B cell (primary cell): ENCODE measurements at regions not wholly inside any gene's neighbourhood (a gene's known extent, or its start where the extent isn't known, plus 50 kb on each side); places are given as distances from the start of the nearest gene placed in this dataset.

Experiments
- ATAC-seq: fragments of 200-7000 bp; cut with Tn5 transposase; one replicate; pipeline ENCODE4 v1.10.0; 2021; ENCODE audit warnings: low read depth, mild to moderate bottlenecking, moderate number of reproducible peaks, moderate library complexity
- CTCF ChIA-PET: fragments of 350-600 bp; sonication (Branson Sonifier 250); formaldehyde crosslinking; loops from one replicate; lab custom pipeline; 2021; ENCODE audit warnings: antibody characterized with exemption, inconsistent platforms; lab: Charles Lee
- POLR2A ChIA-PET: fragments of 350-600 bp; sonication (Branson Sonifier 250); formaldehyde crosslinking; loops from one replicate; lab custom pipeline; 2021; ENCODE audit warnings: antibody characterized with exemption; lab: Charles Lee
- DNase-seq: peaks from one replicate; pipeline ENCODE4 v3.0.0; 2013
- H2AFZ ChIP-seq: 2 replicates; pipeline ENCODE4 v1.6.1; 2012; ENCODE audit warnings: mild to moderate bottlenecking, low read depth, low read length; ENCODE audit not compliant: insufficient read depth, poor library complexity, severe bottlenecking
- H3K27ac ChIP-seq, 2 donors: 1 replicate in 1 of 2; 2 replicates in 1 of 2; pipeline ENCODE4 v1.5.1; 2012 to 2013; ENCODE audit warnings: low read length in 2 of 2, mild to moderate bottlenecking in 2 of 2, moderate library complexity in 1 of 2
- H3K27me3 ChIP-seq, 4 experiments: fragments of 200-600 bp in 1 of 4; sonication (generic) in 1 of 4; replicated peaks in 1 of 4; 1 replicate in 2 of 4; 2 replicates in 2 of 4; pipeline versions ENCODE4 v1.6.1 to v1.7.0; 2013 to 2016; ENCODE audit warnings: low read length in 3 of 4, mild to moderate bottlenecking in 2 of 4, mixed read lengths in 1 of 4, moderate library complexity in 1 of 4; ENCODE audit not compliant: insufficient read depth in 4 of 4, control insufficient read depth in 3 of 4; ENCODE audit errors: control extremely low read depth in 1 of 4
- H3K36me3 ChIP-seq, 2 experiments: replicated peaks in 1 of 2; 1 replicate in 1 of 2; 2 replicates in 1 of 2; pipeline versions ENCODE4 v1.6.1 to v1.7.1; 2013; ENCODE audit warnings: low read length in 1 of 2; ENCODE audit not compliant: insufficient read depth in 2 of 2, control insufficient read depth in 1 of 2; ENCODE audit errors: control extremely low read depth in 1 of 2, extremely low read depth in 1 of 2
- H3K4me1 ChIP-seq, 2 donors: fragments of 200-600 bp in 1 of 2; sonication (generic) in 1 of 2; 1 replicate in 1 of 2; 2 replicates in 1 of 2; pipeline versions ENCODE4 v1.5.1 to v1.6.1; 2013 to 2017; ENCODE audit warnings: low read length in 2 of 2; ENCODE audit not compliant: control insufficient read depth in 2 of 2, insufficient read depth in 2 of 2
- H3K4me2 ChIP-seq: replicated peaks from 2 replicates; pipeline ENCODE3; 2012; ENCODE audit warnings: mild to moderate bottlenecking, low read depth, low read length; ENCODE audit not compliant: poor library complexity, severe bottlenecking
- H3K4me3 ChIP-seq, 5 experiments: fragments of 200-600 bp in 1 of 5; sonication (generic) in 1 of 5; 1 replicate in 3 of 5; 2 replicates in 2 of 5; pipeline versions ENCODE4 v1.5.1 to v1.7.0; 2011 to 2016; ENCODE audit warnings: low read length in 4 of 5, mild to moderate bottlenecking in 4 of 5, low read depth in 2 of 5, control low read depth in 1 of 5, moderate library complexity in 1 of 5; ENCODE audit not compliant: insufficient read depth in 1 of 5; ENCODE audit errors: control extremely low read depth in 1 of 5, extremely low read depth in 1 of 5
- H3K79me2 ChIP-seq: fragments of 200-600 bp; sonication (generic); one replicate; pipeline ENCODE4 v1.6.0; 2016; ENCODE audit warnings: low read length; ENCODE audit not compliant: control insufficient read depth, insufficient read depth
- H3K9ac ChIP-seq: fragments of 200-600 bp; sonication (generic); 2 replicates; pipeline ENCODE4 v1.6.1; 2017; ENCODE audit warnings: mild to moderate bottlenecking, low read length, moderate library complexity
- H3K9me3 ChIP-seq, 3 donors: one replicate each; pipeline versions ENCODE4 v1.6.1 to v1.7.1; 2013; ENCODE audit warnings: low read length in 2 of 3; ENCODE audit not compliant: control insufficient read depth in 2 of 3, insufficient read depth in 1 of 3; ENCODE audit errors: control extremely low read depth in 1 of 3
- H4K20me1 ChIP-seq: 2 replicates; pipeline ENCODE4 v1.6.0; 2012; ENCODE audit warnings: mild to moderate bottlenecking, low read length; ENCODE audit not compliant: insufficient read depth, control insufficient read depth, poor library complexity, severe bottlenecking
- H3K27ac Mint-ChIP-seq: one replicate; pipeline ENCODE4 v1.8.0; 2021; ENCODE audit warnings: mixed read lengths
- H3K27me3 Mint-ChIP-seq: one replicate; pipeline ENCODE4 v1.8.0; 2021; ENCODE audit warnings: mixed read lengths
- H3K4me1 Mint-ChIP-seq: one replicate; pipeline ENCODE4 v1.8.0; 2021; ENCODE audit warnings: mixed read lengths
- H3K4me3 Mint-ChIP-seq: one replicate; pipeline ENCODE4 v1.8.0; 2021; ENCODE audit warnings: mixed read lengths
- H3K9me3 Mint-ChIP-seq: one replicate; pipeline ENCODE4 v1.8.0; 2022; ENCODE audit warnings: mixed read lengths; ENCODE audit not compliant: insufficient read depth
- CTCF ChIP-seq: fragments of 200-600 bp; IDR thresholded peaks from one replicate; pipeline ENCODE4 v1.8.0; 2022; ENCODE audit warnings: antibody characterized with exemption, mild to moderate bottlenecking
- EZH2 ChIP-seq: IDR thresholded peaks from 2 replicates; pipeline ENCODE4 v1.6.1; 2012; ENCODE audit warnings: borderline replicate concordance, low read depth, mild to moderate bottlenecking, moderate library complexity, low read length; ENCODE audit not compliant: insufficient read depth, poor library complexity, severe bottlenecking
- WGBS: methylation state at CpG from one replicate; pipeline ENCODE4 v1.1.5; 2013; ENCODE audit warnings: missing lambda C conversion rate; ENCODE audit not compliant: insufficient coverage; 5-methylcytosine and 5-hydroxymethylcytosine counted together
- intact Hi-C: fragments of 100-400 bp; cut with micrococcal nuclease; formaldehyde crosslinking; loops from one replicate; pipeline ENCODE4 v1.10.0; 2022

- Histone ChIP-seq H3K4me3 (no peak overlapping the region), H3K27me3 (peaks cover 0 to 7% (median 0%) of the 10 kb centered on the region in 4 experiments), H4K20me1 (no peaks in the 10 kb centered on the region), H3K4me1 (no peaks in the 10 kb centered on the region), H3K36me3 (no peaks in the 10 kb centered on the region), H3K79me2 (no peaks in the 10 kb centered on the region), H2AFZ (no peak overlapping the region), H3K9ac (no peak overlapping the region), H3K9me3 (peaks cover 0 to 7% (median 0%) of the 10 kb centered on the region in 3 donors), H3K4me2 (no peak overlapping the region), H3K27ac (no peak overlapping the region)
- intact Hi-C loops = no loop called here
- DNase-seq (no peak), ATAC-seq (no peak)
- Mint-ChIP-seq H3K27me3 (peaks cover 10% of the 10 kb centered on the region), H3K4me1 (no peaks in the 10 kb centered on the region), H3K9me3 (no peaks in the 10 kb centered on the region), H3K27ac (no peak overlapping the region), H3K4me3 (no peak overlapping the region)
- TF ChIP-seq CTCF (no peak), EZH2 (no peak)
- ChIA-PET CTCF (interaction anchor here (1.2 kb wide), 1 partner anchor 12 kb away, joined by 6 read pairs; no protein-coding TSS in a partner anchor), POLR2A (no interaction called here)
- 79% methylated on average over 9 of the region's 15 CpGs for whole genome bisulfite sequencing
Observed at GRCh38 chr2:240244543-240244942, 104.1 kb upstream of the OTOS start.

GRCh38 chr2:240245184-240245583 lies 104.7 kb upstream of the OTOS start:
- POLR2A ChIA-PET = no interaction called here
- Histone ChIP-seq H2AFZ (no peak overlapping the region), H3K79me2 (no peaks in the 10 kb centered on the region), H3K4me3 (no peak overlapping the region), H3K27me3 (peaks cover 0 to 7% (median 0%) of the 10 kb centered on the region in 4 experiments), H3K27ac (no peak overlapping the region), H4K20me1 (no peaks in the 10 kb centered on the region), H3K4me2 (no peak overlapping the region), H3K4me1 (no peaks in the 10 kb centered on the region), H3K9me3 (peaks cover 0 to 7% (median 0%) of the 10 kb centered on the region in 3 donors), H3K9ac (no peak overlapping the region), H3K36me3 (no peaks in the 10 kb centered on the region)
- CTCF ChIA-PET = interaction anchor here (1.2 kb wide), 1 partner anchor 12 kb away, joined by 6 read pairs; no protein-coding TSS in a partner anchor
- Mint-ChIP-seq H3K27ac (no peak overlapping the region), H3K9me3 (no peaks in the 10 kb centered on the region), H3K4me3 (no peak overlapping the region), H3K27me3 (peaks cover 10% of the 10 kb centered on the region), H3K4me1 (no peaks in the 10 kb centered on the region)
- TF ChIP-seq EZH2 (no peak), CTCF (no peak)
- DNase-seq (no peak), ATAC-seq (no peak)
- intact Hi-C loops = no loop called here
- WGBS = 80% methylated on average over 1 of the region's 4 CpGs
